Spleen (tissue), 11 donors: ENCODE measurements at regions not wholly inside any gene's neighbourhood (a gene's known extent, or its start where the extent isn't known, plus 50 kb on each side); places are given as distances from the start of the nearest gene placed in this dataset.

ENCODE experiments used
- DNase-seq: peaks from one replicate; pipeline ENCODE4 v3.0.0-alpha.2; 2020
- H3K27ac ChIP-seq, 8 donors: fragments of 200-600 bp; sonication (generic) in 7 of 8; 1 replicate in 4 of 8; 2 replicates in 4 of 8; pipeline versions ENCODE4 v1.5.0 to v1.8.0; 2016 to 2021; ENCODE audit warnings: inconsistent platforms in 4 of 8, mild to moderate bottlenecking in 4 of 8, moderate library complexity in 1 of 8
- H3K27me3 ChIP-seq, 7 donors: fragments of 200-600 bp; sonication (generic) in 6 of 7; replicated peaks in 1 of 7; 1 replicate in 4 of 7; 2 replicates in 3 of 7; pipeline versions ENCODE4 v1.5.0 to v1.8.0; 2016 to 2021; ENCODE audit warnings: inconsistent platforms in 3 of 7, mild to moderate bottlenecking in 1 of 7
- H3K36me3 ChIP-seq, 6 donors: fragments of 200-600 bp; sonication (generic) in 5 of 6; 1 replicate in 4 of 6; 2 replicates in 2 of 6; pipeline versions ENCODE4 v1.5.0 to v1.8.0; 2016 to 2021; ENCODE audit warnings: inconsistent platforms in 2 of 6
- H3K4me1 ChIP-seq, 6 donors: fragments of 200-600 bp; sonication (generic) in 5 of 6; 1 replicate in 3 of 6; 2 replicates in 3 of 6; pipeline versions ENCODE4 v1.5.0 to v1.8.0; 2016 to 2021; ENCODE audit warnings: inconsistent platforms in 3 of 6
- H3K4me3 ChIP-seq, 8 donors: fragments of 200-600 bp; sonication (generic) in 7 of 8; 1 replicate in 4 of 8; 2 replicates in 4 of 8; pipeline versions ENCODE4 v1.5.0 to v1.8.0; 2016 to 2021; ENCODE audit warnings: inconsistent platforms in 4 of 8, mild to moderate bottlenecking in 4 of 8, moderate library complexity in 2 of 8
- H3K9me3 ChIP-seq, 8 donors: fragments of 200-600 bp; sonication (generic) in 7 of 8; 1 replicate in 4 of 8; 2 replicates in 4 of 8; pipeline versions ENCODE4 v1.5.0 to v1.8.0; 2016 to 2021; ENCODE audit warnings: inconsistent platforms in 4 of 8
- CTCF ChIP-seq, 11 experiments: fragments of 200-600 bp in 7 of 11; fragments of 450-650 bp in 4 of 11; sonication (generic) in 4 of 11; IDR thresholded peaks in 8 of 11; conservative IDR thresholded peaks in 3 of 11; 1 replicate in 7 of 11; 2 replicates in 4 of 11; pipeline versions ENCODE4 v1.4.0 to v1.8.0; 2016 to 2021; ENCODE audit warnings: antibody characterized with exemption in 11 of 11, inconsistent platforms in 4 of 11, mild to moderate bottlenecking in 1 of 11
- POLR2A ChIP-seq, 3 donors: fragments of 450-650 bp; IDR thresholded peaks; one replicate each; pipeline ENCODE4 v1.5.1; 2017; ENCODE audit warnings: antibody characterized with exemption in 3 of 3, mild to moderate bottlenecking in 1 of 3
- POLR2AphosphoS5 ChIP-seq, 3 donors: sonication (generic); formaldehyde crosslinking; IDR thresholded peaks; one replicate each; pipeline ENCODE4 v1.5.1; 2017; ENCODE audit warnings: antibody characterized with exemption in 3 of 3
- WGBS, 5 donors: extraction: QIAGEN DNeasy Blood & Tissue Kit in 3 of 5; methylation state at CpG; one replicate each; pipeline versions ENCODE4 v1.1.5 to v1.1.7; 2013 to 2018; 5-methylcytosine and 5-hydroxymethylcytosine counted together
- intact Hi-C: fragments of 100-400 bp; cut with DNase I; formaldehyde crosslinking; loops from one replicate; pipeline ENCODE4 v1.15.0; 2023; ENCODE audit warnings: low total_unique reads
- donor health status: healthy with polysubstance abuse.
- donor health status: DM: no; HTN: no; CAD: no; lungs with moderate emphysema.
- donor health status: DM: no; HTN: no; CAD: no.
- donor health status: Bipolar disorder and iron deficiency.
- donor health status: healthy.
- donor health status: DM: no; HTN: no; CAD: no.
- donor health status: DM: yes; HTN: yes; CAD: no.

- H3K27me3 ChIP-seq, result no peaks in the 10 kb centered on the region
- DNase-seq, result no peak
- TF ChIP-seq POLR2AphosphoS5 (IDR thresholded peaks at IDR 0.05), result no peak
- TF ChIP-seq POLR2A (IDR thresholded peaks at IDR 0.05), result no peak
- no peak for TF ChIP-seq CTCF (IDR thresholded peaks at IDR 0.05 in 8 of 11, conservative IDR thresholded peaks at IDR 0.05 in 3 of 11)
- no peaks in the 10 kb centered on the region for H3K36me3 ChIP-seq
- WGBS, 5 donors, result 21 to 35% (median 29%) methylated on average over 4 of the region's 4 CpGs
- H3K4me3 ChIP-seq, result no peak overlapping the region
- H3K4me1 ChIP-seq, result no peaks in the 10 kb centered on the region
- no peaks in the 10 kb centered on the region for H3K9me3 ChIP-seq
- intact Hi-C loops, result no loop called here
- H3K27ac ChIP-seq, result no peak overlapping the region
These were observed 229.1 kb downstream of the KCNC2 start for GRCh38 chr12:74980510-74980909.

- no peaks in the 10 kb centered on the region for H3K27me3 ChIP-seq
- H3K4me1 ChIP-seq, result no peaks in the 10 kb centered on the region
- TF ChIP-seq CTCF (IDR thresholded peaks at IDR 0.05 in 8 of 11, conservative IDR thresholded peaks at IDR 0.05 in 3 of 11), result no peak
- TF ChIP-seq POLR2A (IDR thresholded peaks at IDR 0.05), result no peak
- TF ChIP-seq POLR2AphosphoS5 (IDR thresholded peaks at IDR 0.05), result no peak
- no peaks in the 10 kb centered on the region for H3K9me3 ChIP-seq
- intact Hi-C loops, result no loop called here
- no peak for DNase-seq
- H3K36me3 ChIP-seq, result no peaks in the 10 kb centered on the region
- WGBS, 5 donors, result 33 to 48% (median 41%) methylated on average over 1 of the region's 1 CpG
- no peak overlapping the region for H3K27ac ChIP-seq
- H3K4me3 ChIP-seq, result no peak overlapping the region
These were observed 228.1 kb downstream of the KCNC2 start for GRCh38 chr12:74981541-74981940.

GRCh38 chr12:74983917-74984316 is 225.7 kb downstream of the KCNC2 start:
- intact Hi-C loops, result no loop called here
- H3K27me3 ChIP-seq, result no peaks in the 10 kb centered on the region
- 65 to 81% (median 72%) methylated on average over 3 of the region's 3 CpGs for WGBS, 5 donors
- H3K36me3 ChIP-seq, result no peaks in the 10 kb centered on the region
- DNase-seq, result no peak
- TF ChIP-seq CTCF (IDR thresholded peaks at IDR 0.05 in 8 of 11, conservative IDR thresholded peaks at IDR 0.05 in 3 of 11) (no peak), POLR2A (IDR thresholded peaks at IDR 0.05) (no peak), POLR2AphosphoS5 (IDR thresholded peaks at IDR 0.05) (no peak)
- no peak overlapping the region for H3K4me3 ChIP-seq
- H3K27ac ChIP-seq, result no peak overlapping the region
- no peaks in the 10 kb centered on the region for H3K9me3 ChIP-seq
- no peaks in the 10 kb centered on the region for H3K4me1 ChIP-seq

- H3K9me3 ChIP-seq, result no peaks in the 10 kb centered on the region
- TF ChIP-seq POLR2A (IDR thresholded peaks at IDR 0.05) (no peak), POLR2AphosphoS5 (IDR thresholded peaks at IDR 0.05) (no peak), CTCF (IDR thresholded peaks at IDR 0.05 in 8 of 11, conservative IDR thresholded peaks at IDR 0.05 in 3 of 11) (no peak)
- intact Hi-C loops, result no loop called here
- WGBS, 5 donors, result 56 to 74% (median 67%) methylated on average over 4 of the region's 4 CpGs
- no peak overlapping the region for H3K27ac ChIP-seq
- no peaks in the 10 kb centered on the region for H3K27me3 ChIP-seq
- H3K4me3 ChIP-seq, result no peak overlapping the region
- H3K4me1 ChIP-seq, result no peaks in the 10 kb centered on the region
- no peaks in the 10 kb centered on the region for H3K36me3 ChIP-seq
- peak; percentile 36 for DNase-seq
These were observed 225.0 kb downstream of the KCNC2 start for GRCh38 chr12:74984631-74985030.
